HG02763 (cell line): ENCODE measurements at regions not wholly inside any gene's neighbourhood (a gene's known extent, or its start where the extent isn't known, plus 50 kb on each side); places are given as distances from the start of the nearest gene placed in this dataset.

Experiments
- ATAC-seq: cut with Tn5 transposase; IDR thresholded peaks from one replicate; pipeline ENCODE4 v1.9.1; 2021; ENCODE audit warnings: mild to moderate bottlenecking, moderate library complexity; ENCODE audit not compliant: unreplicated experiment

DNA sequence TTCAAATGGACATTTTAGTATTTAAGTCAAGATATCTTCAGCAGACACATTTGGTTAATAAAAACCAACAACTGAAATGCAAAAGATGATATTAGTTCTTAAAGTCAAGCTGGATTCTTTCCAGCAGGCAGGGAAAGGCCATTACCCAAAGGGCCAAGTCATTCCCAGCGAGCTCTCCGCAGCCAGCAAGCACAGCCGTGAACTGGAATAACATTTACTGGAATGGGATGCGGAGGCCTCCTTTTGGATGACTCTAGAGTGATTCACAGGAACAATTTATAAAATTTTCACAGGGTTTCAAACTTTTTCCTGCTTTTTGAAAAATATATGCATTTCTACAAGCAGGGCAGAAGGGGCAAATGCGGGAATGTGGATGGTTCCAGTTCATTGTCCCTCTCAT, 76.6 kb upstream of the DAB2 start:
- ATAC-seq: no peak

GRCh38 chr5:39500551-39501175, 75.9 kb upstream of the DAB2 start:
- ATAC-seq: no peak

GRCh38 chr5:39498278-39498952, 73.6 kb upstream of the DAB2 start:
- ATAC-seq: no peak

DNA sequence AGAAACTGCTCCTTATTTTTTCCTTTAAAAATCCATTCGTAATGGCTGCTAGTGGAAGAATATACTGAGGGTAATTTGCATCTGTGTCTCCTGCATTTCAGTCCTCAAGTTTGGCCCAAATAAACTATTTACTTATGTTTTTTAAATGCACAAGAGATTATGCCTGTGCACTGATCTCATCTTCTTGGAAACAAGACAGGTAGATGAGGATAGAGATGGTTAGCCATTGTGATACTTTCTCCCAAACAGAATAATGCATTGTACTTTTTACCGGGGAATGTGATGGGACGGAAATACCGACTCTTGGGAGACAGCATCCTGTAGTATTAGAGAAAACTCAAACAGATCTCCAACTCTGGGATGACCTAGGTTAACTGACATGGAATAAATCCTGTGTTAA, 72.5 kb upstream of the DAB2 start:
- ATAC-seq: no peak

DNA sequence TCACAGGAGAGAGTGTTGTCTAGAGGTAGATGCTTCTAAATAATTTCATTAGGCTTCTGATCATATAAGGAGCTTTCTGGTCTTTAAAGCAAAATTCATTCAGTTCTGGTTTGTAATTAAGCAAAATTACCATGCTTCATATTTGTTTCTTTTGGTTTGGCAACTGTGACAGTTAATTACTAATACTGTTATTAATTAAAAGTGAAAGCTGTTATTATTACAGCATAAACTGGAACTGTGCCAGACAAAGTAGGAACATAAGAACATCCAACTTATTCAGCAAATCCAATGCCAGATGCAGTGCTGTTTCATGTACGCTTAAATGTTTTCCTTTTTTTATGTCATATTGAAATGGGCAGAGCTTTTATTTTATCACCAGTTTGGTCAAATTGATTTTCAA, 70.4 kb upstream of the DAB2 start:
- ATAC-seq: no peak

DNA sequence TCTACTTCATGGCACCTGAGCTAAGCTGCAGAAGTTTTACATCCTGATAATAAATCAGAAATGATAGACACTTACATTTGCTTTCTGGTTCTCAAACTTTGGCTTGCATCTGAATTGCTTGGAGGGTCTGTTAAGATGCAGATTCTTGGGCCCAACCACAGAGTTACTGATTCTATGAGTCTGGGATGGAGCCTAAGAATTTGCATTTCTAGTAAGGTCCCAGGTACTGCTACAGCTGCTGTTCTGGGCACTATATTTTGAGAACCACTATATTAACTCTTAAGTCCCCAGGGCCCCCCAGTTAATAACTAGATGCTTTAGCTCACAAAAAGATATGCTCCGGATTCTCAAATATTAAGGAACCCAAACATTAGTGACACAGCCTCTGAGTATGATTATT, 69.8 kb upstream of the DAB2 start:
- ATAC-seq: no peak

DNA sequence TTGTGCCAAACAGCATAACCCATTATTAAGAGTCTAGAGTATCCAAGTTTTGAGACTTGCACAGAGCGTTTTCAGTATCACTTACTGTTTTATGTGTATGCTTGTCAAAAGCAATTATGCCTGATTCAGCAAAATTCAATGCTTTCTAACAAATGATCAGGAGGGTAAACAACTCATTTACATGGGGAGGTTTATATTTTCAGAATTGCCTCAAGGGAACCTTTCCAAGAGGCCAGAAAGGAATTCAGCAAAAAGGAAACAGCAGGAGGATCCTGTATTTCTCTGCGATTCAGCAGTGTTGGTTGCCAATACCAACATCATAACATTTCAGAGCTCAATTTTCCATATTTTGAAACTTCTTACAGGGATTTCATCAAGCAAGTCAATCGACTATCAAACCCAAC, 69.3 kb upstream of the DAB2 start:
- no peak for ATAC-seq

DNA sequence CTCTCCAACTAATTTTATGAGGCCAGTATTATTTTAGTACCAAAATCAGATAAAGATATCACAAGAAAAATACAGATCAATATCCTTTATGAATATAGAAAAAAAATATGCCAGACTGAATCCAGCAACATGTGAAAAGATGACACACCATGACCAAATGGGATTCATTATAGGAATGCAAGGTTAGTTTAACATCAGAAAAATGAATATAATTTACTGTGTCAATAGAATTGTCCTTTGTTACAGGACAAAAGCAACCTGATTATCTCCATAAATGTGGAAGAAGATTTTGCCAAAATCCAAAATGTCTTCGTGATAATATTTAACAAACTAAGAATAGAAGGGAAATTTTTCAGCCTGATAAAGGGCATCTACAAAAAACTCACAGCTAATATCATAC, 66.4 kb upstream of the DAB2 start:
- no peak for ATAC-seq

GRCh38 chr5:39489263-39489662, 64.5 kb upstream of the DAB2 start:
- no peak for ATAC-seq

DNA sequence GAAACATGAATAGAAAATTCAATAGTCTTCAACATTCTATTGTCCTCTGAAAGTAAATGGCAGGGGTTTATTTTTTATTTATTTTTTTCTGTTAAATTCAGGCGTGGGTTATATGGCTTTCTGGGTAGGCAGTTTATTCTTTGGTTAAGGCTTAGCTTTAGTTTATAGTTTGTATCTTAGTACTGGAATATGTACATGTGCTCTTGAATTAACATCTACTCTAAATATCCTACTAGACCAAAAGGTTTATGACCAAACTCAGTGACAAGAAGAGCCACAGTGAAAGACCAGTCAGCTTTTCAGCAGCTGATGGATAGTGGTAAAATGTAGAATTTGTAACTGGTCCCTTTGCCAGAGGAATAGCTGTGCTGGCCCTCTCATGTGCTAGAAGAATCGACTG, 62.0 kb upstream of the DAB2 start:
- ATAC-seq: no peak

GRCh38 chr5:39486361-39486760, 61.6 kb upstream of the DAB2 start:
- no peak for ATAC-seq

GRCh38 chr5:39485079-39485478, 60.3 kb upstream of the DAB2 start:
- ATAC-seq: no peak

DNA sequence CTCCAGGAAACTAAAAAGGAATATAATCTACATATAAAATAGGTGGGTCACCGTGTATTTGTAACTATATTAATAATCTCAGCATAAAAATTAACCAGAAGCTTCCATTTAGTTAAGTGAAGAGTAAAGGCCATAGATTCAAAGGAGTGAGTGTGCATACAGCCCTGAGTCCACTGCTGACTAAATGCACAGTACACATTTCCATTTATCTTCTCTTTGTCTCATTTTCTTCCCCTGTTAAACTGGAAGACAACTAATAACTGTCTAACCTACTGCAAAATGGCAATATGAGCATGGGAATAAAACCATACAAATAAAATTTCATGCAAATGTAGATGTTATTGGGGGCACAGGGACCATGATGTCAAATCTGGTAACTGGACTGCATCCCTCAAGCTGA, 59.9 kb upstream of the DAB2 start:
- no peak for ATAC-seq

DNA sequence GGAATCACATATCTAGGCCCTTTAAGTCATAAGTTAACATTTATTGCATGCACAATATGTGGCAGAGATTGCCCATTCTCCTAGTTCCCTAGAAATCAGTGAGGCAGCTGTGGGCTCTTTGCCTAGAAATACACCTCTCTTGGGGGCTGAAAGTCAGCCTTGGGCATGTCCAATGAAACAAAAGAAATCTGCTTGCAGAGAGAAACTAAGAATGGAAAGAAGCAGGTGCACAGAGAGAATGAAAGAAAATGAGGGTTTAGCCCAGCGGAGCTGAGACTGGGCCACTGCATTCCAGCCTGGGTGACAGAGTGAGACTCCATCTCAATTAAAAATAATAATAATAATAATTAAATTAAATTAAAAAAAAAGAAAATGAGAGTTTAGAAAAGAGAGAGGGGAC, 57.3 kb upstream of the DAB2 start:
- ATAC-seq: no peak

DNA sequence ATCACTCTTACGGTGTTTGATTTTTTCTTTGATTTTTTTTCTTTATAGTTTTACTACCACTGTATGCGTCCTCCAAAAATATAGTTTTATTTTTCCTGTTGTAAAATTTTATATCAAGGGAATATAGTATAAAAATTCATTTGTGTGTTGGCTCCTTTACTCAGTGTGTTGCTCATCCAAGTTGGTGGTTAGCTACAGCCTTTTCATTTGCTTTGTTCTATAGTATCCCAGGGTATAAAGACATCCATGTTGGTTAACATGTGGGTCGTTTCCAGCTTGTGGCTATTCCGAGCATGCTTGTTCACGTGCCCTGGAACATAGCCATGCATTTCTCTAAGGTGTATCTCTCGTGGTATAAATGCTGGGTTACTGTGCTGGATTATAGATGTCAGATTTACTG, 54.8 kb upstream of the DAB2 start:
- ATAC-seq: no peak

- no peak for ATAC-seq
These were observed 54.1 kb upstream of the DAB2 start for GRCh38 chr5:39478863-39479262.

GRCh38 chr5:39476843-39477220, 52.1 kb upstream of the DAB2 start:
- ATAC-seq: no peak

GRCh38 chr5:39475881-39476842, 51.4 kb upstream of the DAB2 start:
- no peak for ATAC-seq

DNA sequence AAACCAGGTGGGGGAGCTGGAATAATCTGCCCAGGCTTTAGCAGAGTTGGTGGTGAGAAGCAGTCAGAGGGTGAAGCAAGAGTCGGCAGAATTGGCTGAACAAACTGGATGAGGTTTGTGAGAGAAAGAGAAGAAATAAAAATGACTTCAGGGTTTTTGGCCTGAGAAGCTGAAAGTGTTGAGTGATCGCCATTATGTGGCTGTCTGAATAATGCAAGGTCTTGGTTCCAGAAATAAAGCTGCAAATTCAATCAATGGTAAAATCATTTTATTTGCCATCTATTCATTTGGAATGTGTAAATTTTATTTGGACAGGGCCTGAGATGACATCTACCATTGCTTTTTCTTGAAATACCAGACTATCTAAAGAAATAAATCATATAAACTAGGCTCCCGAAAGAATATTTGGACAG, 50.4 kb upstream of the DAB2 start:
- ATAC-seq: no peak
